ENCODE measurements at regions not wholly inside any gene's neighbourhood (a gene's known extent, or its start where the extent isn't known, plus 50 kb on each side); places are given as distances from the start of the nearest gene placed in this dataset.

- DNase-seq (ENCODE audit: missing footprints) (no peak), ATAC-seq (no peak)
These were observed 152.8 kb upstream of the SLC35B3 start for GRCh38 chr6:8588176-8588575.

GRCh38 chr6:8583291-8583690, 147.9 kb upstream of the SLC35B3 start:
- no peak for DNase-seq (ENCODE audit: missing footprints)
- intact Hi-C loops (cut with DNase I), result no loop called here
- no peak for ATAC-seq

More at GRCh38 chr6:8588176-8588575, 152.8 kb upstream of the SLC35B3 start:
- intact Hi-C loops (cut with DNase I), result no loop called here

- DNase-seq (ENCODE audit: missing footprints), result no peak
- intact Hi-C loops (cut with DNase I), result no loop called here
- no peak for ATAC-seq
These were observed 144.0 kb upstream of the SLC35B3 start for GRCh38 chr6:8579372-8579771.

- no peak for ATAC-seq
- intact Hi-C loops (cut with DNase I), result no loop called here
- DNase-seq (ENCODE audit: missing footprints), result no peak
These were observed 142.7 kb upstream of the SLC35B3 start for GRCh38 chr6:8578006-8578405.

- ATAC-seq (no peak), DNase-seq (ENCODE audit: missing footprints) (no peak)
- intact Hi-C loops (cut with DNase I), result no loop called here
These were observed 139.6 kb upstream of the SLC35B3 start for GRCh38 chr6:8574749-8575468.

- intact Hi-C loops (cut with DNase I), result no loop called here
- DNase-seq (ENCODE audit: missing footprints) (no peak), ATAC-seq (no peak)
These were observed 139.0 kb upstream of the SLC35B3 start for GRCh38 chr6:8574311-8574710.

- DNase-seq (ENCODE audit: missing footprints) (no peak), ATAC-seq (no peak)
- intact Hi-C loops (cut with DNase I), result no loop called here
These were observed 135.0 kb upstream of the SLC35B3 start for GRCh38 chr6:8570256-8570920.

- intact Hi-C loops (cut with DNase I), result no loop called here
- ATAC-seq, result no peak
- no peak for DNase-seq (ENCODE audit: missing footprints)
These were observed 126.8 kb upstream of the SLC35B3 start for GRCh38 chr6:8562125-8562524.

- intact Hi-C loops (cut with DNase I), result no loop called here
- ATAC-seq, result no peak
- DNase-seq (ENCODE audit: missing footprints), result no peak
These were observed 123.6 kb upstream of the SLC35B3 start for GRCh38 chr6:8558953-8559352.

- ATAC-seq (no peak), DNase-seq (ENCODE audit: missing footprints) (no peak)
- intact Hi-C loops (cut with DNase I), result no loop called here
These were observed 121.8 kb upstream of the SLC35B3 start for GRCh38 chr6:8557014-8557748.

GRCh38 chr6:8556370-8557013, 121.1 kb upstream of the SLC35B3 start:
- DNase-seq (ENCODE audit: missing footprints) (no peak), ATAC-seq (no peak)
- intact Hi-C loops (cut with DNase I), result no loop called here

- DNase-seq (ENCODE audit: missing footprints) (no peak), ATAC-seq (no peak)
- intact Hi-C loops (cut with DNase I), result no loop called here
These were observed 116.6 kb upstream of the SLC35B3 start for GRCh38 chr6:8551993-8552392.

- no peak for ATAC-seq
- intact Hi-C loops (cut with DNase I), result no loop called here
- no peak for DNase-seq (ENCODE audit: missing footprints)
These were observed 116.0 kb upstream of the SLC35B3 start for GRCh38 chr6:8551386-8551785.

- ATAC-seq (no peak), DNase-seq (ENCODE audit: missing footprints) (no peak)
- intact Hi-C loops (cut with DNase I), result no loop called here
These were observed 113.9 kb upstream of the SLC35B3 start for GRCh38 chr6:8549074-8549790.

- intact Hi-C loops (cut with DNase I), result no loop called here
- ATAC-seq (no peak), DNase-seq (ENCODE audit: missing footprints) (no peak)
These were observed 111.2 kb upstream of the SLC35B3 start for GRCh38 chr6:8546496-8546895.

- DNase-seq (ENCODE audit: missing footprints) (no peak), ATAC-seq (no peak)
- intact Hi-C loops (cut with DNase I), result no loop called here
These were observed 110.0 kb upstream of the SLC35B3 start for GRCh38 chr6:8545336-8545735.

- ATAC-seq, result no peak
- intact Hi-C loops (cut with DNase I), result no loop called here
- DNase-seq (ENCODE audit: missing footprints), result no peak
These were observed 108.4 kb upstream of the SLC35B3 start for GRCh38 chr6:8543714-8544113.

GRCh38 chr6:8539453-8539852, 104.1 kb upstream of the SLC35B3 start:
- no peak for ATAC-seq
- DNase-seq (ENCODE audit: missing footprints), result no peak
- intact Hi-C loops (cut with DNase I), result no loop called here

GRCh38 chr6:8536122-8536521, 100.8 kb upstream of the SLC35B3 start:
- intact Hi-C loops (cut with DNase I), result no loop called here
- DNase-seq (ENCODE audit: missing footprints) (no peak), ATAC-seq (no peak)

All from Right ventricle myocardium inferior (tissue), 1 donor.